Renal cortex interstitium (tissue), 11 donors: ENCODE measurements at regions not wholly inside any gene's neighbourhood (a gene's known extent, or its start where the extent isn't known, plus 50 kb on each side); places are given as distances from the start of the nearest gene placed in this dataset.
"Not testable (repeated sequence)": the region's sequence is repeated elsewhere in the genome, so short reads cannot be mapped to it uniquely, and the experiment has no call there.

Experiments used
- DNase-seq, 11 donors: peaks; one replicate each; pipeline ENCODE4 v3.0.0-alpha.2; 2013; ENCODE audit warnings: low read depth in 9 of 11, low spot score in 4 of 11; ENCODE audit errors: extremely low read depth in 1 of 11

- not testable (repeated sequence) for DNase-seq
Measured at GRCh38 chr2:89231241-89231640, 539.8 kb downstream of the RPIA start.

GRCh38 chr2:89233931-89234330, 542.5 kb downstream of the RPIA start:
- not testable (repeated sequence) for DNase-seq

GRCh38 chr2:89234818-89235466, 543.5 kb downstream of the RPIA start:
- not testable (repeated sequence) for DNase-seq

GRCh38 chr2:89236832-89237450, 545.5 kb downstream of the RPIA start:
- DNase-seq, result not testable (repeated sequence)

GRCh38 chr2:89237783-89238182, 546.3 kb downstream of the RPIA start:
- DNase-seq, result not testable (repeated sequence)

- not testable (repeated sequence) for DNase-seq
Measured at GRCh38 chr2:89243114-89243700, 551.7 kb downstream of the RPIA start.

- DNase-seq, result not testable (repeated sequence)
Measured at GRCh38 chr2:89244407-89244806, 552.9 kb downstream of the RPIA start.

- not testable (repeated sequence) for DNase-seq
Measured at GRCh38 chr2:89245478-89245877, 554.0 kb downstream of the RPIA start.

- peak in 1 of 11 donors; percentile 5 for DNase-seq
Measured at GRCh38 chr2:89246027-89246426, 554.6 kb downstream of the RPIA start.

- not testable (repeated sequence) for DNase-seq
Measured at GRCh38 chr2:89246620-89247019, 555.1 kb downstream of the RPIA start.

- DNase-seq, result not testable (repeated sequence)
Measured at GRCh38 chr2:89255013-89255412, 563.5 kb downstream of the RPIA start.

- DNase-seq, result not testable (repeated sequence)
Measured at GRCh38 chr2:89273443-89273842, 582.0 kb downstream of the RPIA start.

GRCh38 chr2:89280536-89280935, 589.1 kb downstream of the RPIA start:
- not testable (repeated sequence) for DNase-seq

- not testable (repeated sequence) for DNase-seq
Measured at GRCh38 chr2:89286448-89287080, 595.1 kb downstream of the RPIA start.

- DNase-seq, result not testable (repeated sequence)
Measured at GRCh38 chr2:89287084-89287483, 595.6 kb downstream of the RPIA start.

GRCh38 chr2:89291717-89292298, 600.3 kb downstream of the RPIA start:
- DNase-seq, result not testable (repeated sequence)

- not testable (repeated sequence) for DNase-seq
Measured at GRCh38 chr2:89293399-89293798, 601.9 kb downstream of the RPIA start.

GRCh38 chr2:89294335-89294734, 602.9 kb downstream of the RPIA start:
- not testable (repeated sequence) for DNase-seq

- not testable (repeated sequence) for DNase-seq
Measured at GRCh38 chr2:89296820-89297398, 605.4 kb downstream of the RPIA start.
